GM12801 (cell line): ENCODE measurements at regions not wholly inside any gene's neighbourhood (a gene's known extent, or its start where the extent isn't known, plus 50 kb on each side); places are given as distances from the start of the nearest gene placed in this dataset.

Experiments used
- CTCF ChIP-seq: IDR thresholded peaks from one replicate; pipeline ENCODE4 v1.5.1; 2011; ENCODE audit warnings: control low read depth; ENCODE audit not compliant: insufficient read length; ENCODE audit errors: extremely low read depth

- no peak for TF ChIP-seq CTCF
Observed at GRCh38 chr20:40265825-40266533, 423.1 kb downstream of the MAFB start.

GRCh38 chr20:40262219-40262618 is 426.8 kb downstream of the MAFB start:
- no peak for TF ChIP-seq CTCF

GRCh38 chr20:40258931-40259330 is 430.1 kb downstream of the MAFB start:
- TF ChIP-seq CTCF, result no peak

- TF ChIP-seq CTCF, result no peak
Observed at GRCh38 chr20:40257763-40258162, 431.3 kb downstream of the MAFB start.

- no peak for TF ChIP-seq CTCF
Observed at GRCh38 chr20:40255365-40255764, 433.7 kb downstream of the MAFB start.

- TF ChIP-seq CTCF, result no peak
Observed at GRCh38 chr20:40254023-40254772, 434.8 kb downstream of the MAFB start.

- TF ChIP-seq CTCF, result no peak
Observed at GRCh38 chr20:40251284-40251932, 437.6 kb downstream of the MAFB start.
